ENCODE measurements at regions not wholly inside any gene's neighbourhood (a gene's known extent, or its start where the extent isn't known, plus 50 kb on each side); places are given as distances from the start of the nearest gene placed in this dataset.

DNA sequence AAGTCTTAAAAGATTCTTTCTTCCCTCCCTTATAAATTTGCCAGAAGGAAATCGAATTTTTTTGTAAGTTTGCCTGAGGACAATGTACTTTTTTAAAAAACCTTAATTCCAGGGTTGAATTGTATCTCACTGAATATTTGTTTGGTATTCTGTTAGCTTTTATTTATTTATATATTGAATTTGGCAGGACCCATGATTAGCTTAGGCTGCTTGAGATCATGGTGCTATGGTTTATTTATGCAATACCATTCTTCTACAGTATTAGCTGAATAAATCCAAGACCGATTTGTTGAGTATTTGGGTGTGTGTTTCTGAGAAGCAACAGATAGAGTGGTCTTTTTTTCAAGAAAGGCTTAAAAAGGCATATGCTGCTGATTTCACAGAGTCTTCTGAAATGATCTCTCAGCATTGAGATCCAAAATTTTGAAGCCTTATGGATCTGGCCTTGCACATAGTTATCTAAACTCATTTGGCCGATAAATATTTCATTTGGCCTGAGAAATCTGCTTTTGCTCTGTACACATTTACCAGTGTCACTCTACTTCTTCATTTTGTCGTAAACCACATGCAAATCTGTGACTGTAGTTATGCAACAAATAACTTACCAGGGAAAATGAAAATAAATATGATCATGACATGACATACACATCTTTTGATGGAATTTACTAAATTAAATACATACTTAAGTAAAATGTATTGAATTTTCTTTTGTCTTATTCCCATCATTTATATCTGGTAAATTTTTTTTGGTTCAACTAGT lies 265.8 kb upstream of the FLRT2 start:
- Histone ChIP-seq H3K4me1 (no peaks in the 10 kb centered on the region), H3K4me3 (no peak overlapping the region), H3K27me3 (no peaks in the 10 kb centered on the region), H3K27ac (no peak overlapping the region), H3K36me3 (no peaks in the 10 kb centered on the region), H3K9me3 (no peaks in the 10 kb centered on the region)
- no peak for DNase-seq (ENCODE audit: low spot score in 2 of 2)
- 76% methylated on average over 4 of the region's 4 CpGs for WGBS
- TF ChIP-seq, protein P1, sequence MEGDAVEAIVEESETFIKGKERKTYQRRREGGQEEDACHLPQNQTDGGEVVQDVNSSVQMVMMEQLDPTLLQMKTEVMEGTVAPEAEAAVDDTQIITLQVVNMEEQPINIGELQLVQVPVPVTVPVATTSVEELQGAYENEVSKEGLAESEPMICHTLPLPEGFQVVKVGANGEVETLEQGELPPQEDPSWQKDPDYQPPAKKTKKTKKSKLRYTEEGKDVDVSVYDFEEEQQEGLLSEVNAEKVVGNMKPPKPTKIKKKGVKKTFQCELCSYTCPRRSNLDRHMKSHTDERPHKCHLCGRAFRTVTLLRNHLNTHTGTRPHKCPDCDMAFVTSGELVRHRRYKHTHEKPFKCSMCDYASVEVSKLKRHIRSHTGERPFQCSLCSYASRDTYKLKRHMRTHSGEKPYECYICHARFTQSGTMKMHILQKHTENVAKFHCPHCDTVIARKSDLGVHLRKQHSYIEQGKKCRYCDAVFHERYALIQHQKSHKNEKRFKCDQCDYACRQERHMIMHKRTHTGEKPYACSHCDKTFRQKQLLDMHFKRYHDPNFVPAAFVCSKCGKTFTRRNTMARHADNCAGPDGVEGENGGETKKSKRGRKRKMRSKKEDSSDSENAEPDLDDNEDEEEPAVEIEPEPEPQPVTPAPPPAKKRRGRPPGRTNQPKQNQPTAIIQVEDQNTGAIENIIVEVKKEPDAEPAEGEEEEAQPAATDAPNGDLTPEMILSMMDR (IDR thresholded peaks at IDR 0.05), result no peak
- TF ChIP-seq POLR2AphosphoS5 (IDR thresholded peaks at IDR 0.05) (no peak), EP300 (IDR thresholded peaks at IDR 0.05) (no peak), POLR2A (IDR thresholded peaks at IDR 0.05) (no peak)

DNA sequence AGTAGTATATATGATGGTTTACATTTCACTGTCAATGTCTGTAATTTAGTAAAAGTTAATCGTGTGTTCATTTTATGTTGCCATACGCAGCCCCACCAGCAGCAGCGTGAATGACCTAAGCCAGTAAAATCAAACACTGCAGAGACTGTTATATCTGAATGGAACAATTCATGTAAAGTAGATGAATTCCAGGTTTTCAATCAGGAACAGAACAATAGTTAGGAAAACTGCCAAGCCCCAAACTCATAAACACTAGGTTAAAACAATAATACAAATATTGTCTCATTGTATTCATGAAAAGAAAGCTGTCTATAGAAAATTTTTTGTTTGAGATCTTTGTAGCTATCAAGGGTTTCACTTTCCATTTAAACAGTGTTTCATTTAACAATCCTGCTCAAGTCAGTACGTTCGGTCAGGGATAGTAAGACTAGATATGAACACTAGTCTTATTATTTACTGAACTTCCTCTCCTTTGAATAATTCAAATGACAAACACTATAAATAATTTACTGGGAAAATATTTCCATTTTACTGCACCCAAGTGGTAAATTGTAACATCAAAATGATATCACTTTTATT lies 256.8 kb upstream of the FLRT2 start:
- H3K4me3 ChIP-seq, result no peak overlapping the region
- 48% methylated on average over 5 of the region's 5 CpGs for WGBS
- H3K27ac ChIP-seq, result no peak overlapping the region
- no peaks in the 10 kb centered on the region for H3K9me3 ChIP-seq
- TF ChIP-seq, protein P1 (IDR thresholded peaks at IDR 0.05), result no peak
- TF ChIP-seq EP300 (IDR thresholded peaks at IDR 0.05) (no peak), POLR2A (IDR thresholded peaks at IDR 0.05) (no peak), POLR2AphosphoS5 (IDR thresholded peaks at IDR 0.05) (no peak)
- H3K27me3 ChIP-seq, result no peaks in the 10 kb centered on the region
- no peaks in the 10 kb centered on the region for H3K36me3 ChIP-seq
- no peak for DNase-seq (ENCODE audit: low spot score in 2 of 2)
- H3K4me1 ChIP-seq, result no peaks in the 10 kb centered on the region

DNA sequence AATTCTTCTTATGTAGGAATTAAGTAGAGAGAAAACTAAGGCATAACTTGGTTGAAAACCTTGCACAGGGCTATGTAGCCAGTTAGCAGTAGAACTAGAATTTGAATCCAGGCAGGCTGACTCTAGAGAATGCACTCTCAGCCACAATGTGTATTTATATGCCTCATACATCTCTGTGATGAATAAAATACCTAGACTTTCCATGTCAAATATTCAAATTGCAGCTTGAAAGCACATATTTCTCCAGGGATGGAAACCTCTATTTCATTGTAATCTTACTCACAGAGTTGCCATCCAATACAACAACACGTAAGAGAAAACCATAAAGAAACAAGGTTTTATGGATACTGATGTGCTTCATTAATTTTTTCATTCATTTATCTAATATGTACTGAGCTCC lies 256.0 kb upstream of the FLRT2 start:
- no peaks in the 10 kb centered on the region for H3K4me1 ChIP-seq
- 87% methylated on average over 1 of the region's 1 CpG for WGBS
- H3K36me3 ChIP-seq, result no peaks in the 10 kb centered on the region
- H3K4me3 ChIP-seq, result no peak overlapping the region
- DNase-seq (ENCODE audit: low spot score in 2 of 2), result no peak
- no peak for TF ChIP-seq POLR2A (IDR thresholded peaks at IDR 0.05)
- TF ChIP-seq POLR2AphosphoS5 (IDR thresholded peaks at IDR 0.05), result no peak
- no peak for TF ChIP-seq EP300 (IDR thresholded peaks at IDR 0.05)
- TF ChIP-seq, protein P1 (IDR thresholded peaks at IDR 0.05), result no peak
- H3K27ac ChIP-seq, result no peak overlapping the region
- no peaks in the 10 kb centered on the region for H3K9me3 ChIP-seq
- H3K27me3 ChIP-seq, result no peaks in the 10 kb centered on the region

DNA sequence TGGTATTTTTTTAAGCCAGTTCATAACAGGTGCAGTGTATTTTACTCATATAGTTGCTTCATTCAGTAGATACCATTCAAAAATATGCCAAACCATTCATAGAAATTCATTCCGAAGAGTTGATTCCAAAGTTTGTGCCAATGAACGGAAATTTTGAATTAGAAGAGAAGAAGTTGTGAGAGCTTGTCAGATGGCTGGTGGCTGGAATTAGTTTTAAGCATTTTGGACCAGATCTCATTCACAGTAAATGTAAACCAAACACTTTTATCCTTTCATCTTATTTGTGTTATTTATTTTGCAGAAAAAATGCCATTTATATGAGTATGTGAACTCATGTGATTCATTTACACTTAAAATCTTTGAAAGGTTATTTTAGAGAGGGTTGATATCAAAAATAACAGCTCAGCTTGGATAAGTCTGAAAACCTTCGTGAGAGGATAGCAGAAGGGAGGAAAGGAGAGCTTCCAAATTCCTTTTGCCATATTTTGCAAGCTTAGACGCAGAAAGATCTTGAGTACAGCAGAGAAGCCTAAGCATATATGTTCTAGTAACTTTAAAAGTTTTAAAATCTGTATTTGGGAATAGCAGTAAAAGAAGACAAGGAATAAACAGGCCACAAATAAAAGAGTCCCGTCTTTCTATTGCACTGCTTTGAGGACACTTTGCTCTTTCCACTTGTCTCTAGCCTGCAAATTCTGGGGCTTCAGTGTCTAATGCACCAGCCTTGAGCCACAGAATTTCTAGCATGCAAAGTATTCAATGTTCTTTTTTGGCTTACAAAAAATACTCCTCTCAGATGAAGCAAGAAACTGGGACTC lies 253.6 kb upstream of the FLRT2 start:
- H3K4me3 ChIP-seq, result no peak overlapping the region
- no peaks in the 10 kb centered on the region for H3K9me3 ChIP-seq
- TF ChIP-seq, protein P1 (IDR thresholded peaks at IDR 0.05), result no peak
- TF ChIP-seq EP300 (IDR thresholded peaks at IDR 0.05) (no peak), POLR2AphosphoS5 (IDR thresholded peaks at IDR 0.05) (no peak), POLR2A (IDR thresholded peaks at IDR 0.05) (no peak)
- H3K36me3 ChIP-seq, result no peaks in the 10 kb centered on the region
- 88% methylated on average over 5 of the region's 5 CpGs for WGBS
- H3K27ac ChIP-seq, result no peak overlapping the region
- no peak for DNase-seq (ENCODE audit: low spot score in 2 of 2)
- no peaks in the 10 kb centered on the region for H3K27me3 ChIP-seq
- no peaks in the 10 kb centered on the region for H3K4me1 ChIP-seq

DNA sequence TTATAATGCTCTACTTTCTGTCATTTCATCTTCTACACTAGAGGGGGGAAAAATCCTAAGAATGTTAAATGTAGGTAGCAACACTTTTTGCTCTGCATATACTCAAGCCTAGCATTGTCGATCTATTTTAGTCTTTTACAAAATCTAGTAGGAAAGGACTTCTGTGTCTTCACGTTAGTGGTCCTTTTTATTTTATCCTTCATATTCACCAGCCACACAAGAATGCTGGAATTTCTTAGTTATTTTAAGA lies 253.0 kb upstream of the FLRT2 start:
- no peaks in the 10 kb centered on the region for H3K36me3 ChIP-seq
- H3K4me3 ChIP-seq, result no peak overlapping the region
- 68% methylated on average over 2 of the region's 2 CpGs for WGBS
- DNase-seq (ENCODE audit: low spot score in 2 of 2), result no peak
- H3K27me3 ChIP-seq, result no peaks in the 10 kb centered on the region
- H3K4me1 ChIP-seq, result no peaks in the 10 kb centered on the region
- H3K9me3 ChIP-seq, result no peaks in the 10 kb centered on the region
- no peak overlapping the region for H3K27ac ChIP-seq
- TF ChIP-seq, protein P1 (IDR thresholded peaks at IDR 0.05), result no peak
- no peak for TF ChIP-seq POLR2A (IDR thresholded peaks at IDR 0.05)
- no peak for TF ChIP-seq EP300 (IDR thresholded peaks at IDR 0.05)
- TF ChIP-seq POLR2AphosphoS5 (IDR thresholded peaks at IDR 0.05), result no peak
